Astrocyte of the cerebellum (primary cell): ENCODE measurements at regions not wholly inside any gene's neighbourhood (a gene's known extent, or its start where the extent isn't known, plus 50 kb on each side); places are given as distances from the start of the nearest gene placed in this dataset.

ENCODE experiments used
- DNase-seq: peaks from one replicate; pipeline ENCODE4 v3.0.0-alpha.2; 2011; ENCODE audit warnings: low read depth
- H3K4me3 ChIP-seq: 2 replicates; pipeline ENCODE4 v1.5.1; 2011; ENCODE audit warnings: mild to moderate bottlenecking, low read depth, low read length, moderate library complexity
- CTCF ChIP-seq: IDR thresholded peaks from 2 replicates; pipeline ENCODE4 v1.5.1; 2012; ENCODE audit warnings: low read length, low read depth, moderate library complexity, mild to moderate bottlenecking; ENCODE audit errors: missing control alignments
- in situ Hi-C: cut with HindIII; loops from 2 replicates; pipeline ENCODE4 v1.10.0; 2017; ENCODE audit warnings: low sequenced_read_pairs

- H3K4me3 ChIP-seq, result no peak overlapping the region
- no peak for DNase-seq
- TF ChIP-seq CTCF, result no peak
- in situ Hi-C loops, result no loop called here
These were observed 161.1 kb upstream of the KLF14 start for GRCh38 chr7:130894909-130895750.

DNA sequence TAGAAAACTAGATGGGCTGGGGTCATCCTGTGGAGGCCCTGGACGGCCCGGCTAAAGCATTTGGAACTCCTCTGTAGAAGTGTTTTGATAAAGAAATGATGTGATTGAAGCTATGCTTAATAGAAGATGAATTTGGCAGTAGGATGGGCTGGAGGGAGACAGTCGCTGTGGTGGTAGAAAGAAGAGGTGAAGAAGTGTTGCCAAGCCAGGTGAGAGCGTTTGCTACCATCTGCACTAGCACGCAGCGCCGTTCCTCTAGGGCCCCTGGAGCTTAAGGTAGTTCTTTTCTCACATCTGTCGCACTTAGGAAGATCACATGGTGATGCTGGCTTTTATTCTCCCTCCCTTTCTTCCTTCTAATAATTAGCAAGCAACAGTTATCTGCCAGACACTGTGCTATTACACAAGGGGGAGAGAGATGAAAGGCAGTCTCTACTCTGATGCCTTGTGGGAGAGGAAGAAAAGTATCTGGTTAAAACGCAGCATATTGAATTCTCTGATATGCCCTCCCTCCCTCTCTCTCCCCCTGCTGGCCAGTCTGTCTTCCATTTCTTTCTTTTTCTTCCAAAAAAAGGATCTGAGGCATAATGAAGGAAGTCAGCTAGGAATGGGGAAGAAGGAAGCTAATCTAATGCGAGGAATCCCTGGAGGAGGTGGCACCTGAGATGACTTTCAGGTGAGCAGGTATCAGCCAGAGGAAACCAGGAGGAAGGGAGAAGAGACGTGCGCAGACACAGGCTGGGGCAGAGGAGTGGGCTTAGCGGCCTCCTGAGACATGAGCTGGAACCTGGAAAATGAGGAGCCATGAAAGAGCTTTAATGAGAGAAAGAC lies 162.3 kb upstream of the KLF14 start:
- no peak for DNase-seq
- in situ Hi-C loops, result no loop called here
- peak; percentile 69 for TF ChIP-seq CTCF
- H3K4me3 ChIP-seq, result no peak overlapping the region

GRCh38 chr7:130896898-130897514 lies 163.0 kb upstream of the KLF14 start:
- DNase-seq, result no peak
- in situ Hi-C loops, result no loop called here
- no peak overlapping the region for H3K4me3 ChIP-seq
- peak; percentile 87 for TF ChIP-seq CTCF

DNA sequence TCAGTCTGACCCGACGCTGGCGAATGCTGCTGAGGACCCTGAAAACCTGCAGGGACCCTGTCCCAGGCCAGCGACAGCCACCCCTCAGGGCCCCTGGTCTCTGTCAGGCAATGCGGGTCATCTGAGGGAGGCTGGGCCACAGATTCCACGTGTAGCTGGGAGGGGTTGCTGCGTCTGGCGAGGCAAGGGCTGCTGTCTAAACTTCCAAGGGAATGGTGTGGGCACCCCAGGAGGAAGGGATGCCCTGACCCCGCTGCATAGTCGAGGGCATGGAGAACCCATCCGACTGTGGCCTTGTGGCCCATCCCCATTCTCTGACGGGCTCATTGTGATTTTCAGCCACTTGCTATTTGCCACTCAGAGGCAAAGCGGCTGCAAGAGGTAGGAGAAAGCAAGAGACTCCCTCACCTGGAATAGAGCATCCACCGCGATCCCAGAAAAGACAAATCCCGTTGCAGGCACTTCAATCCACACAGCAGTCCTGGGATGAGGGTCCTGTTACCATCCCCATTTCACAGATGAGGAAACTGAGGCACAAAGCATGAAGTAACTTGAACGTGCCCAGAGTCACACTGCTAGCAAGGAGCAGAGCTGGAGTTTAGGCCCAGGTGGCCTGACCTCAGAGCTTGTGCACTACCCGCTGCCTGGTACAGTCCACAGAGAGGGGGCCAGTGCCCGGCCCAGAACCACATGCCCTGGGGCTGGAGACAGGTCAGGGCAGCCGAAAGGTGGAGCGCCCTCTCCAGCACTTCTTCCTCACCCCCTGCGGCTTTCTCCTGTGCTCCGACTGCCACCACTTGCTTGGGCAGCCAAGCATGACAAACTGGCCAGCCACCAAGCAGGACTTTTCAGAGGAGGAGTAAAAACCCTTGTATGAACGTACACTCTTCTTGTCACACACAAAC lies 163.8 kb upstream of the KLF14 start:
- no peak overlapping the region for H3K4me3 ChIP-seq
- no peak for DNase-seq
- in situ Hi-C loops, result no loop called here
- no peak for TF ChIP-seq CTCF

DNA sequence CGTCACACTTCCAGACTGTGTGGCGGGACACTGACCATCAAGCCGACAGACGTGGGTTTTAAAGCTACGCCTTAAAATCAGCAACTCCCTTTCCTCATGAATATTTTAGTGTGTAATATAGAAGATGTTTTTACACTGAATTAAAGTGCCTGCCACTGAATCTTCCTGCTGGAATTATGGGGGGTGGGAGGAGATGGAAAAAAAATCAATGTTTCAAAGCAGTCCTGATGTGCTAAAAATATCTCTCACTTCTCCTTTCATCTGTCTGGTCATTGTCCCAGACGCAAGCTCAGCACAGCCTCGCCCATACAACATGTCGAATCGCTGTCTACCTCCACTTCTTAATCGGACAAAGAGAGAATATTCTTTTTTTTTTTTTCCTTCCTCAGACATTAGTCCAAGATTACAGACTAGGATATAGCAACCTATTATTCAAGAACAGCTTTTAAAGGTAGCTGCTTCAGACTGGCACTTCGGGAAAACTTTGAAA lies 165.1 kb upstream of the KLF14 start:
- in situ Hi-C loops, result no loop called here
- TF ChIP-seq CTCF, result no peak
- DNase-seq, result no peak
- H3K4me3 ChIP-seq, result no peak overlapping the region
